Lower leg skin (tissue), 4 donors: ENCODE measurements at regions not wholly inside any gene's neighbourhood (a gene's known extent, or its start where the extent isn't known, plus 50 kb on each side); places are given as distances from the start of the nearest gene placed in this dataset.

Experiments used
- DNase-seq, 2 donors: peaks; one replicate each; pipeline ENCODE4 v3.0.0-alpha.2; 2019; ENCODE audit warnings: low spot score in 2 of 2
- H3K4me3 ChIP-seq: fragments of 200-600 bp; sonication (generic); 2 replicates; pipeline ENCODE4 v1.5.1; 2017; ENCODE audit warnings: mild to moderate bottlenecking, low read depth; ENCODE audit not compliant: poor library complexity, severe bottlenecking
- CTCF ChIP-seq, 3 donors: fragments of 450-650 bp; IDR thresholded peaks; one replicate each; pipeline ENCODE4 v1.5.1; 2016; ENCODE audit warnings: antibody characterized with exemption in 3 of 3, mild to moderate bottlenecking in 3 of 3, moderate library complexity in 2 of 3
- POLR2A ChIP-seq, 2 donors: fragments of 450-650 bp; IDR thresholded peaks; one replicate each; pipeline ENCODE4 v1.6.1; 2016 to 2017; ENCODE audit warnings: antibody characterized with exemption in 2 of 2, mild to moderate bottlenecking in 1 of 2, moderate library complexity in 1 of 2
- WGBS, 2 donors: methylation state at CpG; one replicate each; pipeline ENCODE4 v1.1.5; 2018; 5-methylcytosine and 5-hydroxymethylcytosine counted together
- intact Hi-C: fragments of 100-400 bp; cut with DNase I; formaldehyde crosslinking; loops from one replicate; pipeline ENCODE4 v1.15.0; 2023; ENCODE audit warnings: low total_unique reads

GRCh38 chr1:58352476-58353092 is 193.9 kb downstream of the OMA1 start:
- H3K4me3 ChIP-seq: no peak overlapping the region
- TF ChIP-seq CTCF (IDR thresholded peaks at IDR 0.05): no peak
- TF ChIP-seq POLR2A (IDR thresholded peaks at IDR 0.05): no peak
- 90 to 92% methylated on average over 6 of the region's 6 CpGs for WGBS, 2 donors
- intact Hi-C loops: no loop called here
- no peak for DNase-seq

- TF ChIP-seq CTCF (IDR thresholded peaks at IDR 0.05): no peak
- no peak for TF ChIP-seq POLR2A (IDR thresholded peaks at IDR 0.05)
These were observed 200.5 kb downstream of the OMA1 start for GRCh38 chr1:58346036-58346355.

GRCh38 chr1:58345215-58346035 is 201.1 kb downstream of the OMA1 start:
- TF ChIP-seq POLR2A (IDR thresholded peaks at IDR 0.05): no peak
- no peak for TF ChIP-seq CTCF (IDR thresholded peaks at IDR 0.05)
- 67 to 72% methylated on average over 5 of the region's 5 CpGs for WGBS, 2 donors
- DNase-seq: no peak
- intact Hi-C loops: no loop called here
- no peak overlapping the region for H3K4me3 ChIP-seq

More at GRCh38 chr1:58346036-58346355, 200.5 kb downstream of the OMA1 start:
- 79 to 82% methylated on average over 7 of the region's 7 CpGs for WGBS, 2 donors
- intact Hi-C loops: no loop called here
- no peak for DNase-seq
- H3K4me3 ChIP-seq: no peak overlapping the region

- intact Hi-C loops: no loop called here
- 57 to 70% methylated on average over 4 of the region's 4 CpGs for WGBS, 2 donors
- TF ChIP-seq CTCF (IDR thresholded peaks at IDR 0.05): no peak
- TF ChIP-seq POLR2A (IDR thresholded peaks at IDR 0.05): no peak
- H3K4me3 ChIP-seq: no peak overlapping the region
- DNase-seq: no peak
These were observed 206.3 kb downstream of the OMA1 start for GRCh38 chr1:58340185-58340584.

GRCh38 chr1:58338081-58338480 is 208.4 kb downstream of the OMA1 start:
- no peak for DNase-seq
- intact Hi-C loops: no loop called here
- 30 to 52% methylated on average over 1 of the region's 1 CpG for WGBS, 2 donors
- no peak for TF ChIP-seq CTCF (IDR thresholded peaks at IDR 0.05)
- no peak for TF ChIP-seq POLR2A (IDR thresholded peaks at IDR 0.05)
- no peak overlapping the region for H3K4me3 ChIP-seq
